Uterus (tissue), 2 donors: ENCODE measurements at regions not wholly inside any gene's neighbourhood (a gene's known extent, or its start where the extent isn't known, plus 50 kb on each side); places are given as distances from the start of the nearest gene placed in this dataset.

Experiments
- CTCF ChIP-seq, 4 experiments: fragments of 200-600 bp in 2 of 4; fragments of 450-650 bp in 2 of 4; sonication (generic) in 2 of 4; IDR thresholded peaks; one replicate each; pipeline ENCODE4 v1.5.1; 2016 to 2019; ENCODE audit warnings: antibody characterized with exemption in 4 of 4, mild to moderate bottlenecking in 2 of 4, moderate library complexity in 1 of 4
- POLR2A ChIP-seq, 2 donors: fragments of 450-650 bp; IDR thresholded peaks; one replicate each; pipeline ENCODE4 v1.6.1; 2016; ENCODE audit warnings: antibody characterized with exemption in 2 of 2, mild to moderate bottlenecking in 1 of 2, moderate library complexity in 1 of 2

GRCh38 chr10:120713573-120714205 lies 137.5 kb upstream of the WDR11 start:
- no peak for TF ChIP-seq POLR2A (IDR thresholded peaks at IDR 0.05)
- TF ChIP-seq CTCF (IDR thresholded peaks at IDR 0.05), result no peak
